Common myeloid progenitor, CD34-positive (primary cell): ENCODE measurements at regions not wholly inside any gene's neighbourhood (a gene's known extent, or its start where the extent isn't known, plus 50 kb on each side); places are given as distances from the start of the nearest gene placed in this dataset.
"Not testable (repeated sequence)": the region's sequence is repeated elsewhere in the genome, so short reads cannot be mapped to it uniquely, and the experiment has no call there.

ENCODE experiments used
- CTCF ChIA-PET: fragments of 350-600 bp; sonication (Branson Sonifier 250); formaldehyde crosslinking; loops from one replicate; lab custom pipeline; 2021; ENCODE audit warnings: antibody characterized with exemption; lab: Charles Lee
- POLR2A ChIA-PET: fragments of 350-600 bp; sonication (Branson Sonifier 250); formaldehyde crosslinking; loops from one replicate; lab custom pipeline; 2021; ENCODE audit warnings: antibody characterized with exemption; lab: Charles Lee
- DNase-seq, 3 donors: peaks; one replicate each; pipeline versions ENCODE4 v3.0.0 to v3.0.0-alpha.2; 2013
- H3K27ac ChIP-seq, 2 experiments: 1 replicate in 1 of 2; 2 replicates in 1 of 2; pipeline ENCODE4 v1.7.0; 2013; ENCODE audit warnings: inconsistent platforms in 2 of 2, low read length in 2 of 2, mild to moderate bottlenecking in 2 of 2, low read depth in 1 of 2, moderate library complexity in 1 of 2; ENCODE audit not compliant: severe bottlenecking in 2 of 2, insufficient read depth in 1 of 2, poor library complexity in 1 of 2
- H3K27me3 ChIP-seq, 5 experiments: replicated peaks in 2 of 5; 1 replicate in 3 of 5; 2 replicates in 2 of 5; pipeline versions ENCODE4 v1.6.1 to v1.7.0; 2013; ENCODE audit warnings: low read length in 4 of 5, mild to moderate bottlenecking in 2 of 5, moderate library complexity in 2 of 5, inconsistent platforms in 1 of 5; ENCODE audit not compliant: insufficient read depth in 5 of 5, control insufficient read depth in 4 of 5
- H3K36me3 ChIP-seq, 4 experiments: 1 replicate in 2 of 4; 2 replicates in 2 of 4; pipeline versions ENCODE4 v1.6.1 to v1.7.0; 2013; ENCODE audit warnings: low read length in 3 of 4, control low read depth in 1 of 4, mild to moderate bottlenecking in 1 of 4; ENCODE audit not compliant: control insufficient read depth in 4 of 4, insufficient read depth in 4 of 4
- H3K4me1 ChIP-seq, 4 experiments: 1 replicate in 3 of 4; 2 replicates in 1 of 4; pipeline versions ENCODE4 v1.6.1 to v1.7.1; 2013; ENCODE audit warnings: low read length in 3 of 4, mild to moderate bottlenecking in 3 of 4, control low read depth in 1 of 4, inconsistent platforms in 1 of 4, moderate library complexity in 1 of 4; ENCODE audit not compliant: control insufficient read depth in 4 of 4, insufficient read depth in 4 of 4; ENCODE audit errors: control extremely low read depth in 1 of 4
- H3K4me3 ChIP-seq, 7 experiments: 1 replicate in 4 of 7; 2 replicates in 3 of 7; pipeline versions ENCODE4 v1.5.1 to v1.7.0; 2013; ENCODE audit warnings: mild to moderate bottlenecking in 7 of 7, low read length in 6 of 7, moderate library complexity in 6 of 7, inconsistent platforms in 2 of 7, low read depth in 2 of 7, control low read depth in 1 of 7; ENCODE audit not compliant: insufficient read depth in 4 of 7, control insufficient read depth in 1 of 7; ENCODE audit errors: extremely low read depth in 1 of 7
- H3K9me3 ChIP-seq, 5 experiments: 1 replicate in 4 of 5; 2 replicates in 1 of 5; pipeline versions ENCODE4 v1.6.1 to v1.7.1; 2013; ENCODE audit warnings: low read length in 4 of 5, mild to moderate bottlenecking in 2 of 5, inconsistent platforms in 1 of 5, low read depth in 1 of 5, moderate library complexity in 1 of 5; ENCODE audit not compliant: control insufficient read depth in 4 of 5, insufficient read depth in 2 of 5; ENCODE audit errors: control extremely low read depth in 1 of 5
- WGBS: methylation state at CpG from one replicate; pipeline ENCODE4 v1.1.5; 2013; ENCODE audit not compliant: insufficient coverage; 5-methylcytosine and 5-hydroxymethylcytosine counted together

DNA sequence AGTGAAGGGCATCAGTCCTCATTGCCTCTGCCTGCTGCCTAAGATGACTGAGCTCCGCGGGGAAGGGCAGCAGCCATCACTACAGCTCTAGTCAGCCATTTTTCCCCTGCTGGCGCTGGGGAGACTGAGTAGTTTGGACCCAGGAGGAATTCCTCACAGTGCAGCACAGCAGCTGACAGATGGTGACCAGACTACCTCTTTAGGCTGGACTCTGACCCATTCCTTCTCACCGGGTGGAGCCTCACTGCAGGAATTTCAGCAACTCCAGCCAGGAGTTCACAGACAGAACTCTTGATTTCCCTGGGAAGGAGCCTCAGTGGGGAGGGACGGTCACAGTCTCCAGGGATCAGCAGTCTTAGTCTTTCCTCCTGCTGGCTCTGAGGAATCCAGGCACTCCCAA, 492.0 kb upstream of the MMS22L start:
- H3K36me3 ChIP-seq, result no peaks in the 10 kb centered on the region
- ChIA-PET POLR2A (no interaction called here), CTCF (no interaction called here)
- H3K9me3 ChIP-seq, result no peaks in the 10 kb centered on the region
- H3K4me3 ChIP-seq, result no peak overlapping the region
- no peaks in the 10 kb centered on the region for H3K27me3 ChIP-seq
- 100% methylated on average over 5 of the region's 5 CpGs for WGBS
- DNase-seq, result no peak
- no peak overlapping the region for H3K27ac ChIP-seq
- no peaks in the 10 kb centered on the region for H3K4me1 ChIP-seq

DNA sequence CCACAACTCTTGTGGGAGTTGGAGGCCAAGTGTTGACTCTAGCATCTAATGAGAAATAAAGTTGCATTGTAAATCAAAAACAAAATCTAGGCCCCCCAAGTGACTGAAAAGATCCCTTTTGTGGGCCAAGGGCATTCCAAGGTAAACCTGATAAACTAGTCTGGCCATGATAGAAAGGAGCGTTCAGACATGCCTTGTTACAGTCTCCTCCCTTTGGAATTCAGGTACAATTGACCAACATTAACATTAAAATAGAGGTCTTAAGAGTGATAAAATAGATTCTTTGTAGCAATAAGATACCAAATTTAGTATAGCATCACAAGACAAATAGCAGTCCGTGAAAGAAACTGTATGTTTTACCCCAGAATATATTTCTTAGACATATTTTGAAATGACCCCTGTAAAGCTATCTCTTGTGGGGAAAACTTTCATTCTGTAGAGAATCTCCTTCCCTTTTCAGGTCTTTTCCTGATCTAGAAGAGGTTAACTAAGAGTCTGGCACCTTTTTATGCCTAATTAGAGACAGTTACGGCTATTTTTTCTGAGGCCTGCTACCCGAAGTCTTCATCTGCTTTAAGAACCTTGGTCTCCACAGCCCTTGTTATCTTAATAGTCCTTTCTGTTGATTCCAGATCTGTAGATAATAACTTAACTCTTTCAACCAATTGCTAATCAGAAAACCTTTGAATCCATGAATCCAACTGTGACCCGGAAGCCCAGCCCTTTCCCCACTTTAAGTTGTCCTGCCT, 495.4 kb upstream of the MMS22L start:
- WGBS, result 79% methylated on average over 3 of the region's 5 CpGs
- Histone ChIP-seq H3K4me3 (no peak overlapping the region), H3K36me3 (no peaks in the 10 kb centered on the region), H3K9me3 (no peaks in the 10 kb centered on the region), H3K27ac (no peak overlapping the region), H3K4me1 (no peaks in the 10 kb centered on the region), H3K27me3 (no peaks in the 10 kb centered on the region)
- CTCF ChIA-PET, result no interaction called here
- no peak for DNase-seq
- POLR2A ChIA-PET, result no interaction called here

DNA sequence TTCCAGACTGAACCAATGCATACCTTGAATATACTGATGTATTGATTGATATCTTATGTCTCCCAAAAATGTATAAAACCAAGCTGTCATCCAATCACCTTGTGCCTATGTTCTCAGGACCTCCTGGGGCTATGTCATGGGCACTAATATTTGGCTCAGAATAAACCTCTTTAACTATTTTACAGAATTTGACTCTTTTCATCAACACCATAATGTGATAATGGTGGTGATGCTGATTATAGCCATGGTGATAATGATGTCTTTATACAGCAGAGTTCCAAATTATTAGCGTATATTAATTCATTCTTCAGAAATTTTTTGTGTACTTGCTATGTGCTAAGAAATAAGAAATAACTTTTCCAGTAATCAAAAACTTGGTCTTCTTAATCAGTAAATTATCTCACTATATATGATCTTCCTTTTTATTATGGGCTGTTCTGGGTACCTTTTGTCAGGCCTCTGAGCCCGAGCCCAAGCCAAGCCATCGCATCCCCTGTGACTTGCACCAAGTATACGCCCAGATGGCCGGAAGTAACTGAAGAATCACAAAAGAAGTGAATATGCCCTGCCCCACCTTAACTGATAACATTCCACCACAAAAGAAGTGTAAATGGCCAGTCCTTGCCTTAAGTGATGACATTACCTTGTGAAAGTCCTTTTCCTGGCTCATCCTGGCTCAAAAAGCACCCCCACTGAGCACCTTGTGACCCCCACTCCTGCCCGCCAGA, 496.2 kb upstream of the MMS22L start:
- DNase-seq, H3K27me3 ChIP-seq, CTCF ChIA-PET, H3K36me3 ChIP-seq, POLR2A ChIA-PET, H3K4me1 ChIP-seq, H3K27ac ChIP-seq, H3K9me3 ChIP-seq, H3K4me3 ChIP-seq: not testable (repeated sequence)
- WGBS, result 100% methylated on average over 2 of the region's 6 CpGs

DNA sequence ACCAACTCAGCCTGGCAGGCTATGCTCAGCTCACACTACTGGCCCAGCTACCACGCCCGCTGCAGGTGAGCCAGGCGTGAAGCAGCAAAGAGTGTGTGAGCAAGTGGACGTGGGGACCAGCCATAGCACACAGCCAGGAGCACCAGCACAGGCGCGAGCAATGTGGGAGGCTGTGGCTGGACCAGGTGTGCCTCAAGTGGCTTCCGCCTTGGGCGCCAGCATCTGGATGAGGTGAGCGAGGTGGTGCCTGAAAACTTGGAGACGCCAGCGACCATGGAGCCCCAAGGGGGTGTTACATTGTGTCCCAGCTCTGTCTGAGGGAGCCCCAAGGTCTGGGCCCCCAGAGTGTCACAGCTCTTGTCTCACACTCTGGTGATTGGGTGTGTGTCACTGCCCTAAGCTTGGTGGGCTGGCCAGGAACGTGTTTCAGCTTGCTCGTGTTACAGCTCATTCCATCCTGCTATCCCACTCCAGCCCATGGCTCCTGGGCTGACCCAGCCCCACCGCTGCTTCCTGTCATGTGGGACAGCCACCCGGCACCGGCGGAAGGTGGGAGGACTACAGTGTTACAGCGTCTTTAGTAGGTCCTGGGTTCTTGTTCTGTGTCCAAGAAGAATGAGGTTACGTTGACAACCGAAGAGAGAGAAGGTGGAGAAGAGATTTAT, 508.0 kb upstream of the MMS22L start:
- Histone ChIP-seq H3K36me3 (no peaks in the 10 kb centered on the region), H3K9me3 (no peaks in the 10 kb centered on the region), H3K4me1 (no peaks in the 10 kb centered on the region), H3K27me3 (no peaks in the 10 kb centered on the region), H3K27ac (no peak overlapping the region), H3K4me3 (no peak overlapping the region)
- 92% methylated on average over 20 of the region's 20 CpGs for WGBS
- DNase-seq, result no peak
- CTCF ChIA-PET, result no interaction called here
- POLR2A ChIA-PET, result no interaction called here

DNA sequence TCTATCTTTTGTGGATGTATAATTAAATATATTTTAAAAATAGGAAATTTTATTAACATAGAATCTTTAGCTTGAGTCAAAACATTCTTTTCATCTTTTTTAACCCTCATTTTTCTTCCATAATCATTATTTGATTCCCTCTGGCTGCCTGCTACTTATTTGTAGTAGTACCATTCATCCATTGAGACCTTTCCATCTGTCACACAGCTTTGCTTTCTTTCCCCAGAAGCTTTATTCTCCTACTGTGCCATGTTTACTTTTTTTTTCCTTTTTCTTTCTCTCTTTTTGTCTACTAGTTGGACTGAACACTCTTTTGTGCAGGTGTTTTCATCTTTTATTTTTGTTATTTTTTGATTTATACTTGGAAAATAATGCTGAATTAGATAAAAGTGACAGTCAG, 522.6 kb upstream of the MMS22L start:
- H3K36me3 ChIP-seq, result no peaks in the 10 kb centered on the region
- H3K4me3 ChIP-seq, result no peak overlapping the region
- no peaks in the 10 kb centered on the region for H3K27me3 ChIP-seq
- DNase-seq, result no peak
- no peaks in the 10 kb centered on the region for H3K9me3 ChIP-seq
- H3K27ac ChIP-seq, result no peak overlapping the region
- H3K4me1 ChIP-seq, result no peaks in the 10 kb centered on the region
- ChIA-PET POLR2A (no interaction called here), CTCF (no interaction called here)

DNA sequence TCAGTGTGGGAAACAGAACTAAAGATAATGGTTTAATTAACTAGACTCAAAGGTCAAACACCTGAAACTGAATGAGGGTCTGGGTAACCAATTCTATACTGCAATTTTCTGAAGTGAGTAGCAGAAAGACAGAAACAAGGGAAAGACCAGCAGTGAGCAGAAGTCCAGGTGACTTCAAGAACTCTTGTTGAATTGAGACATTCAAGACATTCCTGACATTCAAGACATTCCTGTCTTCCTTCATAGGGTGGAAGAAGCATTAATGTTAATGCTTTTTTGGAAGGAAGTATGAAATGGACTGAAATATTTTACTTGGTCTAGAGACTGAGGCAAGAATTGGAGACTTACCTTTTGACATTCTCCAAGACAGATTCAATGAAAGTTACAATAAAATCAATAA, 529.9 kb upstream of the MMS22L start:
- Histone ChIP-seq H3K27ac (no peak overlapping the region), H3K4me3 (no peak overlapping the region), H3K36me3 (no peaks in the 10 kb centered on the region), H3K27me3 (no peaks in the 10 kb centered on the region), H3K9me3 (no peaks in the 10 kb centered on the region), H3K4me1 (no peaks in the 10 kb centered on the region)
- ChIA-PET CTCF (no interaction called here), POLR2A (no interaction called here)
- DNase-seq, result no peak

DNA sequence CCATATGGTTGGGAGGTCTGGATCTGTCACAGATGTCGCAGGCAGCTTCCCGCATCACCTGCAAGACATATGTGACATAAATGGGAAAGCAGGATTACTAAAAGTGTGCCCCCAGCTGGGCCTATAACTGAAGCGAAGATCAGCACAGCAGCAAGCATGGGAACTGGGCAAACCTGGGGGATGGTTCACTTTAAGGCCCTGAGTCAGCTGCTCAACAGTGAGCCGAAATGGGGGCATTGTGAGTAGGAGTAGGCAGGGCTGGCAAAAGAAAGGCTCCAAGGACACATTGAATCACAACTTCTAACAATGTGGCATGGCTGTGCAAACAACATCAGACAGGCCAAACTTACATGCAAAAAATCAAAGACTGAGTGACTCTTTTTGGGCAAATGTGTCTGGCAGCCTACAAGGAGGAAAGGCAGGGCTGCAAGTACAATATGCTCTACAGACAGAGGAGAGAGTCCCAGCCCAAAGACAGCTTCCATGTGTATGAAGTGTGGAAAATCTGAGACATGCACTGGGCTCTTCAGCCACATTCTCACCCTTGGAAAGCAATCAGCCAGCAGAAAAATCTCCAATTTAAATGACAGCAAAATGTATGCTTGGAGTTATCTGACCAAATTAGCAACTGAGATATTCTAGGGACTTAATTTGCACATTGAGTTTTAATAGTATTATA, 531.0 kb upstream of the MMS22L start:
- 92% methylated on average over 2 of the region's 4 CpGs for WGBS
- no peak overlapping the region for H3K4me3 ChIP-seq
- H3K9me3 ChIP-seq, result no peaks in the 10 kb centered on the region
- CTCF ChIA-PET, result no interaction called here
- no peaks in the 10 kb centered on the region for H3K4me1 ChIP-seq
- no peaks in the 10 kb centered on the region for H3K27me3 ChIP-seq
- POLR2A ChIA-PET, result no interaction called here
- no peaks in the 10 kb centered on the region for H3K36me3 ChIP-seq
- no peak for DNase-seq
- H3K27ac ChIP-seq, result no peak overlapping the region
